ENCODE measurements at regions not wholly inside any gene's neighbourhood (a gene's known extent, or its start where the extent isn't known, plus 50 kb on each side); places are given as distances from the start of the nearest gene placed in this dataset.

DNA sequence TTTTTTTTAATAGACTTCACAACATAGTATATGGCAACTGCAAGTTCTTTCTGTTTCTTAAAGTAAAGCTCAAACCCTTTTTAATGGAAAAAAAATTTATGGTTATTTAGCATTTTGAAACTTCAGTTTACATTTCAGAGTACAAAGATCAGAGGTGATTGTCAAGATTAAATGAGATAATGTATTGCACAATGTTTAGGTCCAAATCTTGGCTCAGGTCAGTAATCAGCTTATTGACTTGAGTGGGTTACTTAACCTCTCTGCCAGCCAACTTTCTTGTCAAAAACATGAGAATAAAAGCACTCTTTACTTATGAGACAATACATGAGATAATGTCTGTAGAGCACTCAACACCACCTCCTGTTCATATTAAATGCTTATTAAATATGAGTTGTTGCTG, 345.1 kb upstream of the PTPRD start:
- H3K27ac ChIP-seq: no peak overlapping the region
- no peak for DNase-seq (ENCODE audit: low read depth, low spot score)

DNA sequence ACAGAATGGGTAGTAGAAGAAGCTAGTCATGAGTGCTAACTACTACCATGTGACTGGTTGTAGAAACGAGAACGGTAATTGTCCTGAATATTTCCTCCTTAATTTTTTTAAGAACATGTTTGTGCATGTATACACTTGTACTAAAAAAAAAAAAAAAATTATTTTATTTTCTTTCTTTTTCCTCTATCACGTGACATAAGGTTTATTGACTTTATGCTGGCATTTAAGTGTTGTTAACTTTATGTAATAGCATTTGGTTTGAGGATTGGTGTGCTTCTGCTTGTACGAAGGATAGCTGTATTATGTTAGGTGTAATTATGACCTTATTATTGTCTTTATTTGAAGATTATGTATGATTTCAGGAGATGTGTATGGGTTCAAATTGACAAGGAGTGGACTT, 349.1 kb upstream of the PTPRD start:
- DNase-seq (ENCODE audit: low read depth, low spot score): no peak
- H3K27ac ChIP-seq: no peak overlapping the region

DNA sequence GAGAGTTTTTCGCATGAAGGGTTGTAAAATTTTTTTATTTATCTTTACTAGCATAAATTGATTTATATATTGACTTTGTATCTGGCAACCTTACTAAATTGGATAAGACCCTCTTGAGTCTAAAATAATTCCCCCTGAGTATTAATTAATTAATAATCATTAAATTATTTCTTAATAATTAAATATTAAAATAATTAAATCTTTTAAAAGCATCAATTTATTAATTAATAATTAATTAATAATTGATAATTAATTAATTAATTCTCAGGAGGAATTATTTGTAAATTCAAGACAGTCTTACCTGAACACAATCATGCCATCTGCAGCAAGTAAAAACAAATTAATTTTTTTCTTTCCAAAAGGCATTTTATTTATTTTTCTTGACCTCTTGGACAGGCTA, 370.4 kb upstream of the PTPRD start:
- H3K27ac ChIP-seq: no peak overlapping the region
- no peak for DNase-seq (ENCODE audit: low read depth, low spot score)

DNA sequence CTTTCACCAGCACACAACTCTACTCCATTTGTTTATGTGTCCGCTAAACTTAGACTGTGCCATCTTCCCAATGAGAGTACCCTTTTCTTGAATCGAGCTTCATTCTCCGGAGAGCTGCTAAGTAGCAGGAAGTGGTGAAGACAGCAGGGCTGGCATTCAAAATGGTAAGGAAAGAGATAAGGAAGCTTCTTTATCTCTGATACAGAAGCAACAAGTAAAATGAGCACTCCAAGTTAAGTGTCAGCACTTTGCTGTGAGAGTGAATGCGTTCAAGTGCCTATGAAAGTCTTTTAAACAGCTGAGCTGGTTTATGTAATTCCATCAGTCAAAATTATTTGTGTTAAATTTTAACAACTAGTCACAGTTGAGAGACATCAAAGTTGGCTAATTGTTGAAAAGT, 386.8 kb upstream of the PTPRD start:
- no peak for DNase-seq (ENCODE audit: low read depth, low spot score)
- no peak overlapping the region for H3K27ac ChIP-seq

DNA sequence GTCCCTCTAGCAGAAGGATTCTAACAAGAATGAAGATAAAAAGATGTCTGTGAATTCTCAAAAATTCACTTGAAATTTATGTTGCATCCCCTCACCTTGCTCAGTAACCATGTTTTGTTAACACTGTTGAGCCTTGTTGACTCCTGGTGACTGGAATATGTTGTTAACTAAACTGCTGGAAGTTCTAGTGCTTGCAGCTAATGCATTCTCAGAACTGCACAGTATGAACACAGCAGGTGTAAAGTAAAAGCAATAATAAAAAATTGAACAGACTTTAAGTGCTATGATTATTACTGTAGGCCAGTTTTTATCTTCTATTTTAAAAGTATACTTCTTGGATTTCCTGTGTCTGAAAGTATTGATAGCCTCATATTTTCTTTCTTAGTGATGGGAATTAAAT, 388.7 kb upstream of the PTPRD start:
- no peak for DNase-seq (ENCODE audit: low read depth, low spot score)

DNA sequence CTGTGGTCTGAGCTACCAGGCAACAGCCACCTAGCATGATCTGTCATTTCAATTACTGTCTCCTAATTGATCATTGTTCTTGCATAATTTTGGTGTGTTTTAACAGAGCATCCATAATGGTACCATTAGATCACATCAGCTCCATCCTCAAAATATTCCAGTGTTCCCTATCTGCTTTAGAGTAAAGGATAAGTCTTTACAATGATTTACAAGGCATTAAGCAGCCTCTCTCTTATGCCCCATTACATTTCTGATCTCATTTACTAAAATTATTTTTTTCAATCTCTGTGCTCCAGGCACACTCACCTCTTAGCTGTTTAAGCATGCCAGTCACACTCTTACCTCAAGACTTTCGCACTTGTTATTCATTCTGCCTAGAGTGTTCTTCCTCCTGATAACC, 389.9 kb upstream of the PTPRD start:
- no peak overlapping the region for H3K27ac ChIP-seq

More for the DNA sequence above, 388.7 kb upstream of the PTPRD start:
- no peak overlapping the region for H3K27ac ChIP-seq

DNA sequence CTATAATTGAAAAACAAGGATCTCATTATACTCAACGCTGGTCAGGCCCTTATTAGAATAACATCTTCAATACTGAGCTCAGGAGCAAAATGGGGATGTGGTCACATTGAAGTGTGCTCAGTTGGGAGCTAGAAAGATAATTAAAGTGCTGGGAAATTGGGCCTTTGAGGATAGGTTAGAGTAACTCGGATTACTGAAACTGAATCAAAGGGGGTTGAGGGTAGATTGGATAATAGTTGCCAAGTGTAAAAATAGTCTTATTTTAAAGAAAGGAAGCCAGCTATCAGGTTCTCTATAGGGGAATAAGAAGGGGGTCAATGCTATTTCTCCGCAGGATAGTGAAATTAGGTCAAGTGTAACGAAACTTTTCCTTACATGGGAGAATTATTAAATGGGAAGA, 391.0 kb upstream of the PTPRD start:
- H3K27ac ChIP-seq: no peak overlapping the region
- no peak for DNase-seq (ENCODE audit: low read depth, low spot score)

More for the DNA sequence above, 389.9 kb upstream of the PTPRD start:
- DNase-seq (ENCODE audit: low read depth, low spot score): no peak

DNA sequence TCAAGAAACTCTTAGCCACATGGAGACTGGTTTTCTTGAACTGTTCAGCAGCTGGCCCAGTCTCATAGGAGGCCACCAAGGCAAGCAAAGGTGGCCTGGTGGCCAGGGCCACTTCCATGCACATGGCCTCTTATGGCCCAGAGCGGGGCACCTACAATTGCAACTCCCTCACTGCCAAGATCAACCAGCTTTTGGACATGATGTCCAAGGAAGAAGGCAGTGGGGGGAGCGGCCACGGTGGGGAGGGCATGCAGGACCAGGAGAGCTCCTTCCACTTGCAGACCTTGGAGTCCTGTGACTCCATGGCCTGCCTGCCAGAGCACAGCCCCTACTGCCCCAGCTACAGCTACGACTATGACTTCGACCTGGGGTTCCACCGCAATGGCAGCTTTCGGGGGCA, 398.9 kb upstream of the PTPRD start:
- DNase-seq (ENCODE audit: low read depth, low spot score): no peak
- H3K27ac ChIP-seq: no peak overlapping the region

DNA sequence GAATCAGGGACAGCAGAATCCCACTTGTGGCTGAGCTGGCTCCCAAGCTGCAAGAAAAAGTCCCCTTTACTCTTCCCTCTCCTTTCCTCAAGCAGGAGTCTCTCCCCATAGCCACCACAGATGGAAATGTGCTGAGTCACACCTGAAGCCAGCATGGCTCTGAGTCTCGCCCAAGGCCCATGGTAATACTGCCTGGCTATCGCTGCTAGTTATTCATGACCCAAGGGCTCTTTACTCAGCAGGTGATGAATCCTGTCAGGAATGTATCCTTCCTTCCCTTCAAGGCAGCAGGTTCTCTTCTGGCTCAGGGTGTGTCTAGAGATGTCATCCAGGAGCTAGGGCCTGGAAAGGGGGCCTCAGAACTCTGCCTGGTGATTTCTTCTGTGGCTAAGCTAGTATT, 403.3 kb upstream of the PTPRD start:
- DNase-seq (ENCODE audit: low read depth, low spot score): no peak
- H3K27ac ChIP-seq: no peak overlapping the region

DNA sequence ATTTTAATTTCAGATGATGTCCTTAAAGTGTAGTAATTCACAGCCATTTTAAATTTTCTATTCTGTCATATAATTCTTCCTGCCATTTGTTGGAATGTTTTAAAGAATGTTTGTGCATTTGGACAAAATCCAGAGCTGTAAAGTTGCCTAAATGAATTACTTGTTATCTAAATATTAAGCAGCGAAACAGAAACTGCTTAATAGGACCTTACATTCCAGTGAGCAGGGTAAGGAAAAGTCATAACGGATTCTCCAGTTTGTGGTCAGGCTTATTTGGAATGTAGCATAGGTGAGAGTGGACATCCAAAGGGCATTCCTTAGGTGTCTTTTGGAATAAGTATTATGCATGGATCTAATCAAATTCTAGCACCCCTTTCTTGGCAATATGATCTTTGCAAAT, 410.4 kb upstream of the PTPRD start:
- DNase-seq (ENCODE audit: low read depth, low spot score): no peak
- no peak overlapping the region for H3K27ac ChIP-seq

DNA sequence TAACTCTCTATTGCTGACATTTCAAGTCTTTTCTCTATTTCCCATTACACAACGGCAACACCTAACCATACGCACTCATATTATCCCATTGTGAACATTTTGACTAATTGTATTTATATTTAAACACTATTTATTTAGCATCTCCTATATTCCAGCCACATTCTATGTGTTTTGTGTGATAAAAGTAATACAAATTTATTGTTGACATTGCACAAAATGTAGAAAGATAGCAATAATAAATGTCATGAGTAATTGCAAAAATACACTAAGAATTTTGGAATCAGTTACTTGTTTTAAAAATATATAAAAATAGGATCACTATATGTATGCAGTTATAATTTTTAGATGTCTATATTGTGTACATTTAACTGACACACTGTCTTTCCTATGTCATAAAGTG, 413.0 kb upstream of the PTPRD start:
- H3K27ac ChIP-seq: no peak overlapping the region
- DNase-seq (ENCODE audit: low read depth, low spot score): no peak

DNA sequence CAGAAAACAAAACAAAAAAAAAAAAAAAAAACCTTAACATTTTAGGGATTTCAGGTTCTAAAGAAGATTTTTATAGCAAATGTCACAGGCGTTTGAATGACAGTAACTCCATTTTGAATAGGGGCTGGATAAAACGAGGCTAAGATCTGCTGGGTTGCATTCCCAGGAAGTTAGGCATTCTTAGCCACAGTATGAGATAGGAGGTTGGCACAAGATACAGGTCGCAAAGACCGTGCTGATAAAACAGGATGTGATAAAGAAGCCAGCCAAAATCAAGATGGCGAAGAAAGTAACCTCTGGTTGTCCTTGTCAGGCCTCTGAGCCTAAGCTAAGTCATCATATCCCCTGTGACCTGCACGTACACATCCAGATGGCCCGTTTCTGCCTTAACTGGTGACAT, 425.6 kb upstream of the PTPRD start:
- no peak overlapping the region for H3K27ac ChIP-seq
- DNase-seq (ENCODE audit: low read depth, low spot score): no peak

DNA sequence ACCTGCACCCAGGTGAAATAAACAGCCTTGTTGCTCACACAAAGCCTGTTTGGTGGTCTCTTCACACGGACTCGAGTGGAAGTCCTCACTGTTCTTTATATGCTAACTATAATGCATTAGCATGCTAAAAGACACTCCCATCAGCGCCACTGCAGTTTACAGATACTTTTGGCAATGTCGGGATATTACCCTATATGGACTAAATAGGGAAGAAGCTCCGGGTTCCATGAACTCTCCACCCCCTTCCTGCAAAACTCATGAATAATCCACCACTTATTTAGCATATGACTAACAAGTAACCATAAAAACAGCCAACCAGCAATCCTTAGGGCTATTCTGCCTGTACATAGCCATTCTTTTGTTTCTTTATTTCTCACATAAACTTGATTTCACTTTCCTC, 426.2 kb upstream of the PTPRD start:
- no peak for DNase-seq (ENCODE audit: low read depth, low spot score)
- no peak overlapping the region for H3K27ac ChIP-seq

DNA sequence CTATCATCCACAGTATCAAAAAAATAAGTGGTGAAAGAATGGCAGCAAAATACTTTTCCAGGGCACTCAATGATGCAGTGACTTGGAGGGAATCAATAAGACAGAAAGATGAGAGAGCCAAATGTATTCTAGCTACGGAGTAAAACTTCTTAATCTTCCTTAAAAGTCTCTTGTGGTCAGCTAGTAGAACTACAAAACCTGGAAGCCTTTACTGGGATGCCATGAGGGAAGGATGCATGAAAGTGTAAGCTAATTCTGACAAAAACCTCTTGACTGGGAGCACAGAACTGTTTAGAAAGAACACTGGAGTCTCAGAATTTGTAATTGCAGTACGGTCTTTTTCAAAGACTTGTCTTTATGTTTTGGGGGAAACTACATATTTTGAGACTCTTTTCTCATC, 432.8 kb upstream of the PTPRD start:
- DNase-seq (ENCODE audit: low read depth, low spot score): no peak
- no peak overlapping the region for H3K27ac ChIP-seq

DNA sequence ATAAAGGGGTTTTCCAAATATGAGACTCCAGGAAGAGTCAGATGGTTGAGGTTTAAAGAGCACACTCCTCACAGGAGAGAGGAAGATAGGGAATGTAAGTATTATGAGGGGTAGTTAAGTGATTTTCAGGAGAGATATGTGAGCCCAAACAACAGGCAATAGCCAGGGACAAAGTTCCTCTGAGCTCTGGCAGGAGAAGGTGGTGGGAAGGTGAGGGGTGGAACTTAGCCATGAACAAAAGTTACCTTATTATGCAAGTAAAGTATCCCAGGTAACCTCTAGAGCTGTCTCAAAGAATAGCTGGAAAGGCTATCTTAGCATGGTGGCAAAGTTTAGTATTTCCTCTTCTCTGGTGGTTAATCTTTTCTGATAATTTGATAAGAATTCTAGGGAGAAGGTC, 450.5 kb upstream of the PTPRD start:
- no peak for DNase-seq (ENCODE audit: low read depth, low spot score)
- H3K27ac ChIP-seq: no peak overlapping the region

DNA sequence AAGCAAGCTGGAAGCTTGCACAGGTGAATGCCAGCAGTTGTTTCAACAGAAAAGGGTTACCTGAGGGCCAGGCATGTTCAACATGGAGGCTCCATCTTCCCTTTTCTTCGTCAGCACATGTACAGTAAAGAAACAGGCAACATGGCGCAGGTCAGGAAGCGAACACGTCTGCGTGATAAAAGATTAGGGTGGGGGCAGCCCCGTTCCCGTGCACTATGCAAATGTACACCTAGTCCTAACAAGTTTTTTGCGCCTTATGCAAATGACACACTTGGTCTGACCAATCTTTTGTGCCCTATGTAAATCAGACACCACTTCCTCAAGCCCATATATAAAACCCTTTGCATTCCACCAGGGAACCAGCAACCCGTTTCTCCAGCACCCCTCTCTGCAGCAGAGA, 452.1 kb upstream of the PTPRD start:
- DNase-seq (ENCODE audit: low read depth, low spot score): no peak
- H3K27ac ChIP-seq: no peak overlapping the region

DNA sequence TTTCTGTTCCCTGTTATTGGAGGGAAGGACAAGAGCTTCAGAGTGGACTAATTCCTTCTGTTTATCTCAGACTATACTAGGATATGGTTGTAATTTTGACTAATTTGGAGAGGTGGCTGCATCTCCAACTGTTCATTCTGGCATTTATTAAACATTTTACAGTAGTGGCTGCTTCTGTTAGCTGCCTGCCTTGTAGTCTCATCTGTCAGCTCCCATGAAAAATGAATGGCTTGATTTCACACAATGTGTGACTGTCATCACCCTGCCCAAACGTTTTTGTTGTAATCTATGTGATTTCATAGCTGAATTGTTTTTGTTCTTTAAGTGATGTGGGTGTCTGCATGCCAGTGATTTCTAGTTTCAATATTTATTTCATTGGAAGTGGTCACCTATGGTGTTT, 459.4 kb upstream of the PTPRD start:
- H3K27ac ChIP-seq: no peak overlapping the region
- no peak for DNase-seq (ENCODE audit: low read depth, low spot score)

DNA sequence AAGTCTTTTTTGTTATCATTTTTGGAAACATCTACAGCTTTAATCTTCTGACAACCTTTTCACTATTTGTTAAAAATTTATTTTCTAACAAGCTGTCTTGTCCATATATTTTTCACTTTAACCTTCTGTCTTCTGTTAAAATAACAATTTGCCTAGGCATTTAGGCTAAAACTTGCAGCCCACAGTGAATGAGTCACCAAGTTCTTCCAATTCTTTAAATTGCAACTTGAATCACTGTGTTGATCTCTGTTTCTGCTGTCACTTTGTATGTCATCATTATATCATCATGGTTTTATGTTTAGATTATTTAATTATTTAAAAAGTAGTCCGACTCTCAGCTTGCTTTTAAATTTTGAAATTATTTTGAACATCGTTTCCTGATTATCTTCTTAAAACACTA, 473.8 kb upstream of the PTPRD start:
- H3K27ac ChIP-seq: no peak overlapping the region
- DNase-seq (ENCODE audit: low read depth, low spot score): no peak

DNA sequence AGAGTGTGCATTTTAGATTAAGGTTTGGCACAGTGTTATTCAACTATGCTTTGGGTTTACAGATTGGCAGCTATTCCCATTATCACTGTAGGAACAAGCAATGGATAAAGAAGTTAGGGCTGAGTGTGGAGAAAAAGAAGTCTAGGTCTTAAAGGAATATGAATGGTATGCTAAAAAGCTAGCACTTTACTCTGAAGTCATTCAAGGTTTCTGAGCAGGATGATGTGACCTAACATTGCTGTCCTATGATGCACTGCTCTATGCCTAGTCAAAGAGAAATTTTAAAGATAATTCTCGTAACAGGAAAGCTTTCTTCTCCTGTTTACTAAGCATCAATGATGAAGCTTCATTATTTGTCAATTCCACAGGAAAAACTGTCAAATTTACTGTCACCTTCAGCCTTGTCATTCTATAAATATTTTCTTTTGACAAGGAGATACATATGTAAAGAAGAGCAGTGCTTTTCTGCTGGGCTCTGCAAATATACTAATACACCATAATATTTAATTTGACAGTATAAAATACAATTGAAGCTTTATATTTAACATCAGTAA, 476.1 kb upstream of the PTPRD start:
- H3K27ac ChIP-seq: no peak overlapping the region
- no peak for DNase-seq (ENCODE audit: low read depth, low spot score)

DNA sequence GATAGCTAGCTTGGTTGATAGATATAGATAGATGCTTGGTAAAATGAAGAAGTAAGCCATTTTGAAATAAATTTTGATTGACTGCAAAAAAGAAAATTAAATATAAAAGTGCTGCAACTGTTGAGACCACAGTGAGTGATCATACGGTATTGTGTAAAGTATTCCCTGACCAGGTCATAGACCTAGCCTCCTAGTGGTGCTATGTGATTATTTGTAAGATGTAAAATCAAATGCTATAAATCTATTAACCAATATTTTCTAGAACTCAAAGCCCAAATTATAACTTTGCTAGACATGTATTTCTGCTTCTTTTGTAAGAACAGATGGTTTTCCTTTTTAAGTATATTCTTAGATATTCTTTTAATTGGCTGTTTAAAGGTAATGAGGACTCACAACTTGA, 480.2 kb upstream of the PTPRD start:
- no peak overlapping the region for H3K27ac ChIP-seq
- no peak for DNase-seq (ENCODE audit: low read depth, low spot score)

DNA sequence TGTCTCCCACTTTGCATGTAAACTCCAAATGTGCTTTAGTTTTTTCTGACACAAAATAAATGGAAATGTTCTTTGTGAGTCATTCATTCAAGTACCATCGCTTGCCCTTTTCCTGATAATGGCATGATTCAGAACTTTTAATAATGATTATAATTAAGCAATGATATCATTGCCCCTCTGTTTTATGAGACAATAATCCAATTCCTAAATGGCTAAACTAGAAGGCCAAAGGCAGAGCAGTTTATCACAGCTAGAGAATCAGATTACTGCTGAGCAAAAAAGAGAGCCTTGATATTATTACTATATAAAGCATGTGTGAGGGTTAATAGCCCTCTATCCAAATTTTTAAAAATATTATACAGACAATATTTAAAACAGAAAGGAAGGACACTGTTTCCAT, 484.2 kb upstream of the PTPRD start:
- no peak overlapping the region for H3K27ac ChIP-seq
- DNase-seq (ENCODE audit: low read depth, low spot score): no peak

DNA sequence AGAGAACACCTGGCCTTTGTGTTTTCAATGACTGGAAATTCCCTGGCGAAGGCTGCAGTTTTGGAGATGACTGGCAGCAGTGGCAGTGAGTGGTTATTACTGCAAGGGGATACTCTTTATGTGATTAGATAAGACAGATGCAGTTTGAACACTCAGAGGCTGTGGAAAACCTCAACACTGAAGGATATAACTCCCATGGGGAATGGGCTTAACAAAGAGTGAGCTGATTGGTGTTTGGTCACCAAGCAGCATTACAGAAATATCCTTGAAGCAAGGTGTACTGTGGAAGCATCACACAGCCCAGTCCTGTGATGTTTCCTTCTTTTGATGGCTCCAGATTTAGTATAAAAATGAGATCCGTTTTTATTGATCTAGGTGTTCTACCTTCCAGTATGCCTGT, 490.7 kb upstream of the PTPRD start:
- H3K27ac ChIP-seq: no peak overlapping the region
- DNase-seq (ENCODE audit: low read depth, low spot score): no peak

DNA sequence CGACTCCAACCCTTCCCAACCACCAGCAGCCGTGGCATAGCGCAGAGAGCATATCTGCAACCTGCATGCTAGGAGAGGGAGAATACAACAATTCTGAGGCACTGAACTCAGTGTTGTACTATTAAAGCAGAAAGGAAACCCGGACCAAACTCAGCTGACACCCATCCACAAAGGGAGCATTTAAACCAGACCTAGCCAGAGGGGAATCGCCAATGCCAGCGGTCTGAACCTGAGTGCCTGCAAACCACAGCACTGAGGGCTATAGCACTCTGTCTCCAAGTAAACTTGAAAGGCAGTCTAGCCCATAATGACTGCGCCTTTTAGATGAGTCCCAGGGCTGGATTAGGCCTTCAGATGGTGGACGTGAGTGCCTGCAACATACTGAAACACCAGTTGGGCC, 494.4 kb upstream of the PTPRD start:
- no peak for DNase-seq (ENCODE audit: low read depth, low spot score)
- H3K27ac ChIP-seq: no peak overlapping the region

Data from epithelial cell of prostate (primary cell).